Parathyroid adenoma (tissue), 2 donors: ENCODE measurements at regions not wholly inside any gene's neighbourhood (a gene's known extent, or its start where the extent isn't known, plus 50 kb on each side); places are given as distances from the start of the nearest gene placed in this dataset.

Experiments
- H2AFZ ChIP-seq: fragments of 300-600 bp; sonication (generic); one replicate; pipeline ENCODE4 v1.7.0; 2017; ENCODE audit warnings: antibody characterized with exemption, mild to moderate bottlenecking
- H3K27ac ChIP-seq: fragments of 300-600 bp; sonication (generic); one replicate; pipeline ENCODE4 v1.7.0; 2017
- H3K27me3 ChIP-seq: fragments of 300-600 bp; sonication (generic); one replicate; pipeline ENCODE4 v1.7.0; 2017; ENCODE audit warnings: low read length; ENCODE audit not compliant: control insufficient read depth, insufficient read depth
- H3K36me3 ChIP-seq: fragments of 300-600 bp; sonication (generic); one replicate; pipeline ENCODE4 v1.7.0; 2017; ENCODE audit warnings: low read length; ENCODE audit not compliant: control insufficient read depth, insufficient read depth
- H3K4me1 ChIP-seq: fragments of 300-600 bp; sonication (generic); one replicate; pipeline ENCODE4 v1.7.0; 2017; ENCODE audit warnings: control low read depth
- H3K4me2 ChIP-seq: fragments of 300-600 bp; sonication (generic); one replicate; pipeline ENCODE4 v1.7.0; 2017; ENCODE audit warnings: low read length
- H3K4me3 ChIP-seq: fragments of 300-600 bp; sonication (generic); one replicate; pipeline ENCODE4 v1.7.0; 2017; ENCODE audit warnings: low read depth, low read length
- H3K79me2 ChIP-seq: fragments of 300-600 bp; sonication (generic); one replicate; pipeline ENCODE4 v1.7.0; 2017; ENCODE audit warnings: control low read depth
- H3K9ac ChIP-seq: fragments of 300-600 bp; sonication (generic); one replicate; pipeline ENCODE4 v1.7.0; 2017; ENCODE audit warnings: mild to moderate bottlenecking
- H3K9me3 ChIP-seq: fragments of 300-600 bp; sonication (generic); one replicate; pipeline ENCODE4 v1.7.0; 2017; ENCODE audit warnings: low read length; ENCODE audit not compliant: control insufficient read depth
- TF ChIP-seq, protein P1 (sequence below): fragments of 300-600 bp; sonication (generic); IDR thresholded peaks from one replicate; pipeline ENCODE4 v1.7.0; 2017; ENCODE audit warnings: antibody characterized with exemption, mild to moderate bottlenecking
- donor health status: primary hyperparathyroidism.

DNA sequence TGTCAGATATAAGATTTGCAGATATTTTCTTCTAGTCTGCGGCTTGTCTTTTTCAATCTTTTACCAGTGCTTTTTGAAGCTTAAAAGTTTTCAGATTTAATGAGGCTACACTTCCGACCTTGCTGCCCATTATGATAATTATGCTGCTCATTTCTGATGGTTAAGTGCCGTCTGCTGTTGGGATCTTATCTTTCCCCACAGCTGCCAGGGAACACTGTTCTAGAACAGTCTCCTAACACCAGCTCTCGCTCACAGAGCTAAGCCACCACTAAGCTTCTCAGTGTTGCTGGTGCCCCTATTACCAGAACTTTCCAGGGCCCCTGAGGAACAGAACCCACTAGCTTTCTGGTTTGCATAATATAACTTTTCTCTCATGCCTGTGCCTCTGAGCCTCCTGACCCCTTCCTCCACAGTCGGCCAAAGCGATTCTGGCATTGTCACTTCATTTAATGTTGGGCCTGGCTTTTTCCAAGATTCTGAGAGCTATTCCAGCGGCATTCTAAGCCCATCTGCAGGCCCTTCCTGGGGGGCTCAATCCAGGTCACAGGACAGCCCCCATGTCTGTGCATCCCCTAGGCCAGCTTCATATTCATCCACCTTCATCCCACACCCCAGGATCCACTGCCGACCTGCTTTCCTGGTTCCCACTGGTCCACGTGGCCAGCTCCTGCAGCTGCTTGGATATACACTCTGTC is 237.0 kb downstream of the PTPRU start:
- H3K9ac ChIP-seq: no peak overlapping the region
- H3K36me3 ChIP-seq: no peaks in the 10 kb centered on the region
- no peak overlapping the region for H2AFZ ChIP-seq
- H3K27me3 ChIP-seq: no peaks in the 10 kb centered on the region
- no peaks in the 10 kb centered on the region for H3K4me1 ChIP-seq
- H3K79me2 ChIP-seq: no peaks in the 10 kb centered on the region
- no peaks in the 10 kb centered on the region for H3K9me3 ChIP-seq
- no peak overlapping the region for H3K27ac ChIP-seq
- no peak overlapping the region for H3K4me2 ChIP-seq
- no peak overlapping the region for H3K4me3 ChIP-seq
- TF ChIP-seq, protein P1, sequence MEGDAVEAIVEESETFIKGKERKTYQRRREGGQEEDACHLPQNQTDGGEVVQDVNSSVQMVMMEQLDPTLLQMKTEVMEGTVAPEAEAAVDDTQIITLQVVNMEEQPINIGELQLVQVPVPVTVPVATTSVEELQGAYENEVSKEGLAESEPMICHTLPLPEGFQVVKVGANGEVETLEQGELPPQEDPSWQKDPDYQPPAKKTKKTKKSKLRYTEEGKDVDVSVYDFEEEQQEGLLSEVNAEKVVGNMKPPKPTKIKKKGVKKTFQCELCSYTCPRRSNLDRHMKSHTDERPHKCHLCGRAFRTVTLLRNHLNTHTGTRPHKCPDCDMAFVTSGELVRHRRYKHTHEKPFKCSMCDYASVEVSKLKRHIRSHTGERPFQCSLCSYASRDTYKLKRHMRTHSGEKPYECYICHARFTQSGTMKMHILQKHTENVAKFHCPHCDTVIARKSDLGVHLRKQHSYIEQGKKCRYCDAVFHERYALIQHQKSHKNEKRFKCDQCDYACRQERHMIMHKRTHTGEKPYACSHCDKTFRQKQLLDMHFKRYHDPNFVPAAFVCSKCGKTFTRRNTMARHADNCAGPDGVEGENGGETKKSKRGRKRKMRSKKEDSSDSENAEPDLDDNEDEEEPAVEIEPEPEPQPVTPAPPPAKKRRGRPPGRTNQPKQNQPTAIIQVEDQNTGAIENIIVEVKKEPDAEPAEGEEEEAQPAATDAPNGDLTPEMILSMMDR: no peak

DNA sequence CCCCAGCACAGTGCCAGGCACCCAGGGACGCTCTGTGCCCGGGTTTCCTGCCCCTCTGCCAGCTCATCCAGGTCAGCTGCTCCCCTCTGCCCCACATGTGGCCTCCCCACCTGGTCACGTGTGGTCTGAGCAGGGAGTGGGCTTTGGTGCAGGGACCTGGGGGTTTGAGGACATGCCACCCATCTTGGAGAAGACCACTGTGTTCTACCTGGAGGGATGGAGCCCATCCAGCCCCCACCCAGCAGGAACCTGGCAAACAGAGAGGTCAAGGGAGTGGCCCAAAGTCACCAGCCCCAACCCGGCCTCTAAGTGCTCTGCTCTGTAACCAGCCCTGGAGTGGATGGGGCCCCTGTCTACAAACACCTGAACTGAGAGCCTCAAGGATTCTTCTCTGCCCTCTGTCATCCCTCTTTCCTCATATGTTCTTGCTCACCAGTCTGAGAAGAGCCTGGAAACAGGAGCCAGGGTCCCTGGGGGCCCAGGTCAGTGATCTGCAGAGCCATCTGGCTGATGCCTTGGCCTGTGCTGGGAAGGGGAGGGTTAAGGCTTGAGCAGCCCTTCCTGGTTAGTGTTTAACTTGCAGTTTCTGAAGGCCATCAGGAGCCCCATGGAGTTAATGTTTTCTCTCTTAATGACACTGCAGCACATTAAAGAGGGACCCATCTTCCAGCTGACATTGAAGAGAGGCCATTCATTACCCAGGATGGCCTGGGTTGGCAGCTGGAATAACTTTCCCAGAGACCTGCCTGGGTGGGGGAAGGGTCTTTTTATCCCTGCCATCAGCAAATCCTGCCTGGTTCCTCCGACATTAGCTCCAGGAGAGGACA is 235.4 kb downstream of the PTPRU start:
- Histone ChIP-seq H3K27ac (no peak overlapping the region), H3K79me2 (no peaks in the 10 kb centered on the region), H2AFZ (no peak overlapping the region), H3K9ac (no peak overlapping the region), H3K4me2 (no peak overlapping the region), H3K36me3 (no peaks in the 10 kb centered on the region), H3K9me3 (no peaks in the 10 kb centered on the region), H3K4me1 (no peaks in the 10 kb centered on the region), H3K27me3 (no peaks in the 10 kb centered on the region), H3K4me3 (no peak overlapping the region)
- TF ChIP-seq, protein P1: no peak

DNA sequence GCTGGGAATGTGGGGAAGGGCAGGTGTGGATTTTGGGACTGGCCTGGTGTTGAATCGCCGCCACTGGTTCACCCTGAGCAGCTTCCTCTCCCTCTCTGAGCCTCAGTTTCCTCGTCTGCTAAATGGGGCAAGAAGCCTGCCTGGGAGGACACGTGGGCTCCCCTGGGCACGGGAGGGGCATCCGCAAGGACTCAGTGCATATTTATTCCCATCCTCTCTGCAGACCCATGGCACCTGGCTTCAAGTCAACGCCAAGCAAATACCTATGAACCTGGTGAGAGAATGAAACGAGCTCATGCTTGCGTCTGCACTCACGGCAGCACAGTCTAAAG is 234.4 kb downstream of the PTPRU start:
- H3K4me3 ChIP-seq: no peak overlapping the region
- H3K9me3 ChIP-seq: no peaks in the 10 kb centered on the region
- H3K4me2 ChIP-seq: no peak overlapping the region
- no peak overlapping the region for H3K27ac ChIP-seq
- H3K4me1 ChIP-seq: no peaks in the 10 kb centered on the region
- no peaks in the 10 kb centered on the region for H3K36me3 ChIP-seq
- TF ChIP-seq, protein P1: no peak
- H2AFZ ChIP-seq: no peak overlapping the region
- no peaks in the 10 kb centered on the region for H3K27me3 ChIP-seq
- no peak overlapping the region for H3K9ac ChIP-seq
- H3K79me2 ChIP-seq: no peaks in the 10 kb centered on the region

DNA sequence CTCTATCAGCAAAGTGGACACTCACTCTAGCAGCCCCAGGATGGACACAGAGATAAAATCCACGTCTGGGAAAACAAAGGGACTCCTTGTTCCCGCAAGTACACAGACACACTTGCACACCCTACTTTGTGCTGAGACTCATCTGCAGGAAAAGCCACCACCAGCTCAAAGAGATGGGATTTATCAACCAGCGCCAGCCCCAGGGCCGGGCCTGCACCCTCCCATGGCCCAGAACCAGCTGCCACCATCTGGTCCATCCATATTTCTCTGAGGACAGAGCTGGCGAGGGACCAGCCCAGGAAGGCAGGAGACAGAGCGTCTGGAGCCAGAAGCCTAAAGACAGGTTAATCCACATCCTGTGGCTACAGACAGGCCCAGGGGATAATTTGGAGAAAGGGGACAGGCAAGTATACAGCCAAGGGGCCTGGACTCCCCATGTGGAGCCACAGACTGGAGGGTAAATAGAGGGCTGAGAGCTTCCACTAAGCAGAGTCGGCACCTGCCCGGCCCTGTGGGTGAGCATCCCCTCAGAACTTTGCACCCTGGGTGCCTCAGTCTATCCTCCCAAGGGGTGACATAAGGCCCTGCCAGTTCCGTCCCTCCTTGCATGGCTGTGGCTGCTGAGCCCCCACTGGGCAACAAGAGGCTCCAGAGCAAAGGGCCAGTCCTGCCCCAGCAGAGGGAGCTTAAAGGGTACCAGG is 233.9 kb downstream of the PTPRU start:
- Histone ChIP-seq H3K4me3 (no peak overlapping the region), H3K4me2 (no peak overlapping the region), H3K27me3 (no peaks in the 10 kb centered on the region), H3K9ac (no peak overlapping the region), H2AFZ (no peak overlapping the region), H3K9me3 (no peaks in the 10 kb centered on the region), H3K79me2 (no peaks in the 10 kb centered on the region), H3K4me1 (no peaks in the 10 kb centered on the region), H3K27ac (no peak overlapping the region), H3K36me3 (no peaks in the 10 kb centered on the region)
- TF ChIP-seq, protein P1: no peak
